HG03432 (cell line): ENCODE measurements at regions not wholly inside any gene's neighbourhood (a gene's known extent, or its start where the extent isn't known, plus 50 kb on each side); places are given as distances from the start of the nearest gene placed in this dataset.
"Not testable (repeated sequence)": the region's sequence is repeated elsewhere in the genome, so short reads cannot be mapped to it uniquely, and the experiment has no call there.

Experiments
- ATAC-seq: cut with Tn5 transposase; IDR thresholded peaks from one replicate; pipeline ENCODE4 v1.9.1; 2021; ENCODE audit warnings: mild to moderate bottlenecking, moderate library complexity; ENCODE audit not compliant: unreplicated experiment

DNA sequence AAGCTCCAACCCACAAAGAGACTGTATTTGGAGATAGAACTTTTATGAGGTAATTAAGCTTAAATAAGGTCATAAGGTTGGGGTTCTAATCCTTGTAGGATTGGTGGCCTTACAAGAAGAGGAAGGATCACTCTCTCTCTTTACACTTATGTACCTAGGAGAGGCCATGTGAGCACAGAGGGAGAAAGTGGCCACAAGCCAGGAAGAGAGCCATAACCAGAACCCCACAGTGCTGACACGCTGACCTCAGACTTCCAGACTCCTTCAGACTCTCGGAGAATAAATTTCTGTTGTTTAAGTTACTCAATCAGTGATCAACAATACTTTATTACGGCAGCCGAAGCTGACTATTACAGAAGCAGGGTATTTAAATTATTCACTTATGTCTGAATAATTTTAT lies 430.5 kb upstream of the EPHA7 start:
- ATAC-seq, result no peak

DNA sequence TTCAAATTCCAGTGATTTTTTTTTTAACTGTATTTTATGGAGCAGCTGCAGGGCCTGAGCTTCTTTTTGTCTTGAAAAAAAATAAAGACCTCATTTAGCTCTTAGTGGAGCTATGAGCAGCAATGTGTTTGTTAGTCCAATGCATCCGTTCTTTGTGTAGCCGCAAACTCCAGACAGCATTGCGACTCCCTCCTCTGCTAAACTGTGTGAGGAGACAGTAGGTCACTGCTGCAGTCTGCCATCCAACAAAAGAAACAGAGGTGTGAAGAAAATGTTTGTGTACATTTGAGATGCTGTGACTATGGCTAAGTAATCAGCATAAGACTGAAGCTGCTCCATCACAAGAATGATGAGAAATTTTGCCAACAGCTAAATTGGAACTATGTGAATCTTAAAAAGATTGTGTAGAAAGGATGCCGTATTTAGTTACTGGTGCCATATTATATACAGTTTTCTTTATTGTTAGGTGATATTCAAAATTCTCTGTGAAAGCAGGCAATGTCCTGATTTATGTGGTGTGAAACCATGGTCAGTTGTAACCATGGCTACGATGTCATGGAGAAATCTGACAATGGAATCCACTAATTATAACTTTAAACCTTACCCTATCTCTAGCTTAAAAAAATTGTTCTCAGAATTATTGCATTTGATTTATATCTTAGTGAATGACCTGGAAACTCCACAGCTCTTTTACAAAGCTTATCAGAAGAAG lies 428.8 kb upstream of the EPHA7 start:
- ATAC-seq, result no peak

DNA sequence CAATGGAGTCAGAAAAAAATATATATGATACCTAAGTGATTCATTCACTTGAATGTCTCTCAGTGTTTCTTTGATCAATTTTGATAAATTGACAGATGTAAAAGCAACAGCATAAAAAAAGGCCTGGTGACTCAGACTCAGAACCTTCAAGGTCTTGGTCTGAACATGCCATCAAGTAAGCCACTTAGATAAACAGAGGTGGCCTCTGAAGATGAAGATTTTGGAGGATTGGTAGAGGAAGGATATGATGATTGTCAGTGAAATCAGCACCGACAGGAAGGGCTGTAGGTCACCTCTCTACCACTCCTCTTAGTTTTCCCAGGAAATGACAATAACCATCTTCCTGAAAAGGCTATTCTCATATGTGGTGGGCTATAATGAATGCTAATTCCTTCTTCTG lies 422.8 kb upstream of the EPHA7 start:
- ATAC-seq, result no peak

DNA sequence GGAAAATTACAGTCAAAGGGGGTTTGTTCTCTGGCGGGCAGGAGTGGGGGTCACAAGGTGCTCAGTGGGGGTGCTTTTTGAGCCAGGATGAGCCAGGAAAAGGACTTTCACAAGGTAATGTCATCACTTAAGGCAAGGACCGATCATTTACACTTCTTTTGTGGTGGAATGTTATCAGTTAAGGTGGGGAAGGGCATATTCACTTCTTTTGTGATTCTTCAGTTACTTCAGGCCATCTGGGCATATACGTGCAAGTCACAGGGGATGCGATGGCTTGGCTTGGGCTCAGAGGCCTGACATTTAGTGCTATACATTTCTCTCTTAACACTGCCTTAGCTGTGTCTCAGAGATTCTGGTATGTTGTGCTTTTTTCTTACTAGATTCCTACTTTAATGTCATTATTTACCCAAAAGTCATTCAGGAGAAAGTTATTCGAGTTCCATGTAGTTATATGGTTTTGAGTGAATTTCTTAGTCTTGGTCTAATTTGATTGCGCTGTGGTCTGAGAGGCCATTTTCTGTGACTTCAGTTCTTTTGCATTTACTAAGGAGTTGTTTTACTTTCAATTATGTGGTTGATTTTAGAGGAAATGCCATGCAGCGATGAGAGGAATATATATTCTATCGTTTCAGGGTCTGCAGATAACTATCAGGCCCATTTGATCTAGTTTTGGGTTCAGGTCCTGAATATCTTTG lies 416.2 kb upstream of the EPHA7 start:
- ATAC-seq, result not testable (repeated sequence)

DNA sequence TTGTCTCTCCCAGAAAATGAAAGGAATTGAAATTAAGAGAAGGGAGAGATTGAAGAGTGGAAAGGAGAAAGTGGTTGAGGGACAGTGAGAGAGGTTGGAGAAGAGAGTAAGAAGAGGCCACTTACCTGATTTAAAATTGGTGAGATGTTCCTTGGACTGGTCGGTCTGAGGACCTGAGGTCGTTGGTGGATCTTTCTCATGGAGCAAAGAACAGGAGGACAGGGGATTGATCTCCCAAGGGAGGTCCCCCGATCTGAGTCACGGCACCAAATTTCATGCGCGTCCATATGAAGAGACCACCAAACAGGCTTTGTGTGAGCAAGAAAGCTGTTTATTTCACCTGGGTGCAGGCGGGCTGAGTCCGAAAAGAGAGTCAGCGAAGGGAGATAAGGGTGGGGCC lies 415.7 kb upstream of the EPHA7 start:
- not testable (repeated sequence) for ATAC-seq

DNA sequence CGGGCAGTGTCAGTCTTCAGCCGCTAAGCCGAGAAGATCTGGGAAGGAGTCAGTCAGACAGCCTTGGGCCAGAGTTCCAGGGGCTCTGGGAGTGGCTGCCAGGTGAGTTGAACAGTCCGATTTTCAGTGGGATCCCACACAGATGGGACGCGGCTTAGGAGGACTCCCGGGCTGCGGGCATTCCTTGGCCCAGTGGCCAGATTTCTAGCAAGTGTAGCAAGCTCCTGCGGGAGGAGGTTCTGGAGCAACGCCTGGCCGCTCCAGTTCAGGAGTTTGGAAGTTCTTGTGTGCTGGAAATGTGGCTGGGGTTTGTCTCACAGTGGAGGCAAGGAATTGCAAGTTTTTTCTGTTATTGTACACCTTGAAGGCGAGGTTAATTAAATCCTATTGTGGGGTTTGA lies 414.0 kb upstream of the EPHA7 start:
- ATAC-seq, result not testable (repeated sequence)

DNA sequence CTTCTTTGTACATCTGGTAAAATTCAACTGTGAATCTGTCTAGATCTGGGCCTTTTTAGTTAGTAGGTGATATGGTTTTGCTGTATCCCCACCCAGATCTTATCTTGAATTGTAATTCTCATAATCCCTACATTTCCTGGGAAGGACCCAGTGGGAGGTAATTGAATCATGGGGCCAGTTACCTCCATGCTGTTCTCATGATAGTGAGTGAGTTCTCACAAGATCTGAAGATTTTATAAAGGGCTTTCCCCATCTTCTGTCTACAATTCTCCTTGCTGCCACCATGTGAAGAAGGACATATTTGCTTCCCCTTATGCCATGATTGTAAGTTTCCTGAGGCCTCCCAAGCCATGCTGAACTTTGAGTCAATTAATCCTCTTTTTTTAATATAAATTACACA lies 410.4 kb upstream of the EPHA7 start:
- not testable (repeated sequence) for ATAC-seq

DNA sequence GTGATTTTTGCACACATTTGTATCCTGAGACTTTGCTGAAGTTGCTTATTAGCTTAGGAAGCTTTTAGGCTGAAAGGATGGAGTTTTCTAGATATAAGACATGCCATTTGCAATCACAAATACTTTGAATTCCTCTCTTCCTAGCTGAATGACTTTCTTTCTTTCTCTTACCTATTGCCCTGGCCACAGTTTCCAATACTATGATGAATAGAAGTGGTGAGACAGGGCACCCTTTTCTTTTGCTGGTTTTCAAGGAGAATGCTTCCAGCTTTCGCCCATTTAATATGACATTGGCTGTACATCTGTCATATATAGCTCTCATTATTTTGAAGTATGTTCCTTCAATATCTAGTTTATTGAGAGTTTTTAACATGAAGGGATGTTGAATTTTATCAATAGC lies 409.6 kb upstream of the EPHA7 start:
- no peak for ATAC-seq

DNA sequence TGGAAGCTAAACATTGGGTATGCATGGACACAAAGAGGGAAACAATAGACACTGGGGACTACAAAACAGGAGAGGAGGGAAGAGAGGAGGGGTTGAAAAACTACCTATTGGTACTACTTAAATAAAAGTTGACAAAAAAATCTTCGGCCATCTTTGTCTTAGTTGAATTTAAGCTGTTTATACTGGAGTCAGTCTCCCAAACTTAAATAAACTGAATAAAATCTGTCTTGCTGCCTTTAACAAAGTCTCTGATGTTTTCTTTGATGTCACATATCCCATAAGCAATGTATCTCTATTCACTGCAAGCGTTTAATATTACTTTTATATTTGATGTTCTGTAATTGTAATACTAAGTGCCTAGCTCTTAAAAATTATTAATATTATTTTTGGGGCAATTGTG lies 409.2 kb upstream of the EPHA7 start:
- no peak for ATAC-seq

DNA sequence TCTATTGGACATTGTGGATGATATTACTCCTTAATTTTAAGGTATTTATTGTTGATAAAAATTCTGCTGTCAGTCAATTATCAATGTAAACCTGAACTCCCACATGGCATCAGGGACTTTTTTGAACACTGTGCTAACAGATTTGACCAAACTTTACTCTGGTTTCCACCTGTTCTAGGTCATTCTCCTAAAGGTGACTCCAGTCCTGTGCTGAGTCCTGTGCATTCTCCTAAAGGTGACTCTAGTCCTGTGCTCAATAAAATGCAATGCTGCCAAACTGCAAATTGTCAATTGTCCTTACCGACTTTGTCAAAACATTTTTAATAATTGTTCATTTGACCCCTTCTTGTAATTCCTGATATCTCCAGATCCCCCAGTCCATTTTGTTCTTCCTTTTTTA lies 408.4 kb upstream of the EPHA7 start:
- no peak for ATAC-seq

DNA sequence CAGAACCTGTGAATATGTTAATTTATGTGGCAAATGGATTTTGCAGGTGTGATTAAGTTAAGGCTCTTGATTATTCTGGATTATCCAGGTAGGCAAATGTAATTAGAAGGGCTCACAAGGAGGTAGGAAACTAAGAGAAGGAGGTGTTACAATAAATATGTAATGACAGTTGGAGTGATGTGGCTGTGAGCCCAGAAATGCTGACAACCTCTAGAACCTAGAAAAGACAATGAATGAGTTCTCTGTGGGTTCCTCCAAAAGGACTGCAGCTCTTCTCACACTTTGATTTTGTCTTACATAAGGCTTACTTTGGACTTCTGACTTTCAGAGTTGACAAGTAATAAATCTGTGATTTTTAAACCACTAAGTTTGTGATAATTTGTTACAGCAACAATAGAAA lies 406.6 kb upstream of the EPHA7 start:
- no peak for ATAC-seq

DNA sequence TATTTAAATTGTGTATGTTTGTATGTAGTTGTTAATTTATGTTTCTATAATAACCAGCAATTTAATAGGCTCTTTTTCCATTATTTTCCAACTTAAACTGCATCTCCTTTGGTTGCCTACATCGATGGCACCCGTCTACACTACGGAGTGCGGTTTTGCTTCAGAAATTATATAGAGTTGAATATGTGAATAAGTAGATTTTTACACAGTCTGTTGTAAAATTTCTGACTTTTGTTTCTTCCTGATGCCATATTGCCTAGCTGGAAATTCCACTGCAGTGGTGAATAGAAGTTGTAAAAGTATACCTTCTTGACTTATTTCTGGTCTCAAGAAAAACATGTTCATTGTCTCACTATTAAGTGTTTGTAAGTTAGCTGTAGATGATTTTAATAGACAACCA lies 404.1 kb upstream of the EPHA7 start:
- no peak for ATAC-seq

DNA sequence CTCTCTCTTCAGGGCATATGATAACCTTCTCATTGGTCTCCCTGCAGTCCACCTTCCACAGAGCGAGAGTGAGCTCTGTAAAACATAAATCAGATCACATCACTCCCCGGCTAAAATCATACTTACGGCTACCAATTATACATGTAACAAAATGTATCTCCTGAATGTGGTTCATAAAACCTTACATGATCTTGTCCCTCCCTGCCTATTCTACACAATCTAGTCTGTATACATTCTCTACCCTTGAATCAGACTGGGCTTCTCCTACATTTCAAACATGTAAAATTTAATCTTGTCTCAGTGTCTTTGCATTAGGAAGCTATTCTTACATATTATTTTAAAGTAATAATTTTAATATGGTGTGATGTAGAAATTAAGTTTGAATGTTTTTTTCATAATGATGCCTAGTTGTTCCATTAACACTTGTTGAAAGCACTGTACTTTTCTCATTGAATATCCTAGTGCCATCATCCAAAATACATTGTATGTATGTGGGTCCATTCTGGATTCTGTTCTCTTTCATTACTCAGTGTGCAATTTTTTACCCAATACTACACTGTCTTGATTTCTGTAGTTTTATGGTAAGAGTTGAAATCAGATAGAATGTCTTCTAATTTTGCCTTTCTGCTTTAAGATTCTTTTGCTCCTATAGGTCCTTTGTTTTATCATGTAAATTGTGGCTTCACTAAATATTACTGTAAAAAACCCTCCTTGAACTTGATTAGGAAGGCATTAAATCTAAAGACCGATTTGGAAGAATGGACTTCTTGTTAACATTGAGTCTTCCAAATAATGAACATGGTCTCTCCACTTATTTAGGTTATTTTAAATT lies 403.3 kb upstream of the EPHA7 start:
- ATAC-seq, result no peak

DNA sequence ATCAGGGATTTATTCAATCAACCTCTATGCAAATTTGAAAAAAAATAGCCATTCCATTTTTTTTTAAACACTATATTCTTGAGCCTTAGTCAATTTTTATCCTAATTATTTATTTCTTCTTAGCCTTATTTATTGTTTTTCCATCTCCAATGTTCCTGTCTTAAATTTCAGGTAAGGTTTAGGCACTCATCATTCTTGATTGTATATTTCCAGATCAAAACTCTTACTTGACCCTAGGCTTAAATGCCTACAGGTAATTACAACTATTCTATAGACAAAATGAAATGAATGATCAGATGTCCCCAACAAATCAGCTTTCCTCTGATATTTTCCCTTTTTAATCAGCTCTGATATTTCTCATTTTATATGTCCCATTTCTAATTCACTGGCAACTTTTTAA lies 402.6 kb upstream of the EPHA7 start:
- no peak for ATAC-seq

DNA sequence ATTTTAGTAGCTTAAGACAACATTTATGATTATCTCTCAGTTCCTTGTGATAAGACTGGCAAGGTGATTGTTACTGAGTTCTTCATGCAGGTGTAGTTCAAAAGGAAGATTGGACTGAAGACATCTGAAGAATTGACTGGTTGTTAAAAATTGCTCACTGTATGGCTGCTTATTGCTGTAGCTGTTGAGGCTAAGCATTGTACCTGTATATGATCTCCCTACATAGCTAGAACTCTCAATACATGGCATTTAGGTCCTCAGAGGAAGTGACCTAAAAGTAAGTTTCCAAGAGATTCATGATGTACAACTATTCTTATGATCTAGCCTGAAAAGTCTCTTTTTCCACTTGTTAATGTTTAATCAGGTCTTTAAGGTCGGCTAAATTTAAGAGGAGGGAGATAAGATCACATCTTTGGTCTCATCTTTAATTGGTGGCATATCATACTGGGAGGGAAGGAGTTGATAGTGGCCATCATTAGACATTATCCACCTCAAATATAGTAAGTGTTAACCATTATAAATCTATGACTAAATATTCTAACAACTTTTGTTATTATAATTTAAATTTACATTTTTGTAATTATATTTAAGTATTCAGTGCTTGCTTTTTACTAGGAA lies 401.2 kb upstream of the EPHA7 start:
- ATAC-seq, result no peak

DNA sequence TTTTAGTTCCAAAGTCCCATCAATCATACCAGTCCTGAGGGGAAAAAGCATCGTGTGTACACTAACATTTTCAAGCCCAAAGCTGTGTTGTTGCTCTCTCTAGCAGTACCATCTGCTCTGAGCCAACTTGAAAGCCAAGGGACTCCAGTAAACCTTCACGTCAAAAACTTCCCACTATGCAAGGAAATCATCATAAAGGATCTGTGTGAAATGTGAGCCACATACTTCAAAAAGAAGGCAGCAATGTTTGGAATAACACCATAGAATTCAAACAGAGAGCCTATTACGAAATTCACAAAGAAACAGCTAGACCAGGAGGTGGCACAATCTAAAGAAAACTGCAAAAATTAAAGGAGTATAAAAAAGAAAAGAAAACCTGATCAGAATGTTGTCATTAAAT lies 399.8 kb upstream of the EPHA7 start:
- no peak for ATAC-seq

DNA sequence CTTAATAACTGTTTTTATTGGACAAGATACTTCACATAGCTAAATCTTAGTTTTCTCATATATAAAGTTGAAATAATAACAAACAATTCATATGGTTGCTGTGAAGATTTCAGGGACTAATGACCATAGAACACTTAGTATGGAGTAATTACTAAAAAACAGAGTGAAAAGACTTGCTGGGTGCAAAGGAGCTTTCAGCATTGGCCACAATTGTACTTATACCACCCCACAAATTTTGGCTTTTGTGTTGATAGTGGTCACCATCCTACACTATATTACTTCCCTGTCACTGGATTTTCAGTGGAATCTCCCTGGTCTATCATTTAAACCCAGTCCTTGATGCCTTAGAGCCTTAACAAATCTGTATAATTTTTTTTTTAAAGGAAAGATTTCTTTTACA lies 398.6 kb upstream of the EPHA7 start:
- no peak for ATAC-seq

DNA sequence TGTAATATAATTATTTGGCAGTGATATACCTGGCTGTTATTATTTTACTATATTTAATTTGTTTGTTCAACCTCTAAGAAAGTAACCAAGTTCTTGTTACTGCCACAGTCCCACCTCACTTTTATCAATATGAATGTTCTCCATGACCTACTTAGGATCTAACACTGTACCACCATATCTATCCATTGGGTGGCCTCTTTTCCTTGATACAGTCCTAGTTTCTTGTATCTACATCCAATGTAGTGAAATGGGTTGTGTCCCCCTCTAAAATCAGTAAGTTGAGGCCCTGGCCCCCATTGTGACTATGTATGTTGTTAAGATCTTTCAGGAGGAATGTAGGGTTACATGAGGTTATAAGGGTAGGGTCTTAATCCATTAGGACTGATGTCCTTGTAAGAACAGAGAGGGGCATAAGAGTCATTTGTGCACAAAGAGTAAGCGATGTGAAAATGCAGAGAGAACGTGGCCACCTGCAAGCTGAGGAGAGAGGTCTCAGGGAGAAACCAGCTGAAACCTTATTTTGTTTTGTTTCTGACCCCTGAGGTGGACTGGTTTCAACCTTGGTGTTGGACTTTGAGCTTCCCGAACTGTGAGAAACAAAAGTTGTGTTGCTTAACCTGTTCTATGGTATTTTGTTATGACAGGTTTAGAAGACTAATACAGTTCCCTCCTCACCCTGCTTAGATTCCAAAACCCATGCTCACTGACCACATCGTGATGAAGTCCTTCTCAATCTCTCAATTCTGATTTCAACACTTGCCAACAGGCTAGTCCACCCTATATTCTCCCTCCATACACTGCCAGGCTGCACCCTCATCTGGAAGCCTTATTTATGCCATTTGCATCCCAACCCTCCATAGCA lies 387.3 kb upstream of the EPHA7 start:
- no peak for ATAC-seq

DNA sequence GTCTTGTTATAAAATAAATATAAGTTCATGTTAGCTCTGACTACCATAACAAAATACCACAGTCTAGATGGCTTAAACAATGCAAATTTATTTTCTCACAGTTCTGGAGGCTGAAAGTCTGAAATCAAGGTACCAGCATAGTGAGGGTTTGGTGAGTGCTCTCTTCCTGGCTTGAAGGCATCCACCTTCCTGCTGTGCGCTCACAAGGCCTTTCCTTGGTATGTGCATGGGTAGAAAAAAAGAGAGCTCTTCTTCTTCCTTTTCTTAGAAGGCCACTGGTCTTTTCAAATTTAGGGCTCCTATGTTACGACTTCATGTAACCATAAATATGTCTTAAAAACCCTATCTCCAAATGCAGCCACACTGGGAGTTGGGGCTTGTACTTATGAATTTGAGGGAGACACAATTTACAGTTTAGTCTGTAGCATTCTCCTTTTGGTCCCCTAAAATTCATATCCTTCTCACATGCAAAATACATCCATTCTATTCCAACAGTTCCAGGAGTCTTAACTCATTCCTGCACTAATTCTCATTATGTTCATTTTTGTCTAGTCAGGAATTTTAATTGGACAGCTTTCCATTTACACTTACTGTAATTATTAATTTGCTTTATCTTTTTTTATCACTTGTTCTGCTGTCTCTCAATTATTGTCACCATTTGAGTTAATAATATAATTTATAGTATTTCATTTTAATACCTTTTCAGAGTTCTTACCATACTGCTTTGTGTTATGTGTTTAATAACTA lies 381.9 kb upstream of the EPHA7 start:
- ATAC-seq, result no peak

DNA sequence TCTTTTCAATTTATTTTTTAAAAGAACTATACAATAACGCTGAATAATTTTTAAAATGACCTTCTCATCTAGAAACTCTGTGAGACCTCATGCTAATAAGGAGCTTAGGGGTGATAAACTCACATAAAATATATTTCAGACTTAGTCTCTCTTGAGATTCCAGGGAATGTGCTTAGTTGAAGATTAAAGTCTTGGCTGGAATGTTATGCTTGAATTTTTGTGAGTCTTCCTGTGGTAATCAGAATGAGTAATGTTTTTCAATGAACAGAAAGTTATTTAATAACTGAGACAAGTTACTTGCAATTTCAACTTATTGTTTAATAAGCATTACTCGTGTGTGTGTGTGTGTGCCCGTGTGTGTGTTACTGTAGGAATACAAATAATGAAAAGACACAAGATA lies 379.9 kb upstream of the EPHA7 start:
- no peak for ATAC-seq
